Activated CD4-positive, alpha-beta T cell treated with anti-CD3 and anti-CD28 coated beads for 48 hours (primary cell): ENCODE measurements at regions not wholly inside any gene's neighbourhood (a gene's known extent, or its start where the extent isn't known, plus 50 kb on each side); places are given as distances from the start of the nearest gene placed in this dataset.
"Not testable (repeated sequence)": the region's sequence is repeated elsewhere in the genome, so short reads cannot be mapped to it uniquely, and the experiment has no call there.

Experiments used
- DNase-seq: peaks from one replicate; pipeline ENCODE4 v3.0.0-alpha.2; 2020

GRCh38 chr2:71935262-71935848 is 212.3 kb downstream of the CYP26B1 start:
- DNase-seq: no peak

GRCh38 chr2:71934595-71935261 is 212.9 kb downstream of the CYP26B1 start:
- no peak for DNase-seq

- DNase-seq: no peak
Observed at GRCh38 chr2:71934320-71934593, 213.4 kb downstream of the CYP26B1 start.

DNA sequence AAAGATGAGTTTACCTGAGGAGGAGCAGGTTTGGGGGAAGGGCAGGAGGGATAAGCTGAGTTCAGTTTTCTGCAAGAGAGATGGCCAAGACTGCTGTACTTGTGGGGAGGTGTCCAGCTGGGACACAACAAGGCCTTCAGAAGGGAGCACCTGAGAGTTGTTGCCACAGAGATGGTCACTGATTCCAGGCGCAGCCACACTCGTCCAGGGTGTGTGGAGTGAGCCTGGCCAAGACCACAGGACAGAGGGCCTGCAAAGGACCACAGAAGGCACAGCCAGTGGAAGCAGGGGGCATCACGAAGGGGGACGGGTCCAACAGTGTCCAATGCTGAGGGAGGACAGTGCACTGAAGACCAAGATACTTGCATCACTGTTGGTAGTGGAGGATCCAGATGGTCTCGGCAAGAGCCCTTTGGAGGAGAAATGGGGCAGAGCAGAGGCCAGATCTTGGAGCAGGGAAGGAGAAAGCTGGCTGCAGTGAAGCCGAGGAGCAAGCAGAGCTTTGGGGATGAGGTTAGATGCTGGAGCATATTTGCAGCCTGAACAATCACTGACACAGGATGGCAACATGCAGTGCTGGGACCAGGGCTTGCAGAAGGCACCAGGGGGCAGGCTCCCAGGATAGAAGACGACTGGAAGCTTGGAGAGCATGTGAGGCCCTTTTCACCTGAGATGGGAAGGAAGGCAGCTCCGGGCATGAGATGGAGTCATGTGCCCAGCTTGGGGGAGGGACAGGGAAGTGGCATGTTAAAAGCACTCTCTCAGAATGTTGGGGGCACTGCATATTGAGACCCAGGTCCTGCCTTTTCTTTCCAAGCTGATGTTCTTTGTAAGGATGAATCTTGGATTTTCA is 214.0 kb downstream of the CYP26B1 start:
- DNase-seq: no peak

DNA sequence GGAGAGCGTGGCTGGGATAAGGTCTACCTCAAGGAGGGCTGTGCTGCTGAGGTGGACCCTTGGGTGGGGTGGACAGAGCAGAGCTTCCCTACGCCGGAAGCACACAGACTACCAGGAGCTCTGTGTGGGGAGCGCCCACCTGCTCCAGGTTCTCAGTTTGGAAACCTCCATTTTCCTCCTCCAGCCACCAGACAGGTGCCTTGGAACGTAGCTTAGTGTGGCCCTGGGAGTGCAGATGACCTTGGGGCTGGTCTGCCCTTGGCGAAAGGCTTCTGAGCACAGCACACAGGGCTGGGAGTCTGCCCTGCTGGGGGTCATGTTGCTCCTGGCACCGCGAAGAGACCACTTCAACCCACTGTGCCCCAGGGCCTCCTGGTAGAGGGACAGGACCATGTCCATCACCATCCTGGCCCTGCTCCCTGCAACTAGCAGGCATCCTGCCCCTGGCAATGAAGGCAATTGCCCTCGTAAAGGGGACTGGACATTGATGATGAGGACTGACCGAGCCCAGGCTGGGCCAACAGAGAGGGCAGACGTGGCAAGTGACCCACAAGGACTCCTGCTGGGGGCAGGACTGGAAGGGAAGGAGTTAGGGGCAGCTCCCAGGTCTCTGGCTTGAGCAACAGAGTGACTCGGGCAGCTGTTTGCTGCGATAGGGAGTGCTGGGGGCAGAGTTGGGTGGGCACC is 214.7 kb downstream of the CYP26B1 start:
- no peak for DNase-seq

GRCh38 chr2:71932037-71932779 is 215.5 kb downstream of the CYP26B1 start:
- DNase-seq: no peak

GRCh38 chr2:71930049-71930681 is 217.5 kb downstream of the CYP26B1 start:
- no peak for DNase-seq

- no peak for DNase-seq
Observed at GRCh38 chr2:71929482-71929772, 218.2 kb downstream of the CYP26B1 start.

GRCh38 chr2:71928734-71929481 is 218.8 kb downstream of the CYP26B1 start:
- no peak for DNase-seq

DNA sequence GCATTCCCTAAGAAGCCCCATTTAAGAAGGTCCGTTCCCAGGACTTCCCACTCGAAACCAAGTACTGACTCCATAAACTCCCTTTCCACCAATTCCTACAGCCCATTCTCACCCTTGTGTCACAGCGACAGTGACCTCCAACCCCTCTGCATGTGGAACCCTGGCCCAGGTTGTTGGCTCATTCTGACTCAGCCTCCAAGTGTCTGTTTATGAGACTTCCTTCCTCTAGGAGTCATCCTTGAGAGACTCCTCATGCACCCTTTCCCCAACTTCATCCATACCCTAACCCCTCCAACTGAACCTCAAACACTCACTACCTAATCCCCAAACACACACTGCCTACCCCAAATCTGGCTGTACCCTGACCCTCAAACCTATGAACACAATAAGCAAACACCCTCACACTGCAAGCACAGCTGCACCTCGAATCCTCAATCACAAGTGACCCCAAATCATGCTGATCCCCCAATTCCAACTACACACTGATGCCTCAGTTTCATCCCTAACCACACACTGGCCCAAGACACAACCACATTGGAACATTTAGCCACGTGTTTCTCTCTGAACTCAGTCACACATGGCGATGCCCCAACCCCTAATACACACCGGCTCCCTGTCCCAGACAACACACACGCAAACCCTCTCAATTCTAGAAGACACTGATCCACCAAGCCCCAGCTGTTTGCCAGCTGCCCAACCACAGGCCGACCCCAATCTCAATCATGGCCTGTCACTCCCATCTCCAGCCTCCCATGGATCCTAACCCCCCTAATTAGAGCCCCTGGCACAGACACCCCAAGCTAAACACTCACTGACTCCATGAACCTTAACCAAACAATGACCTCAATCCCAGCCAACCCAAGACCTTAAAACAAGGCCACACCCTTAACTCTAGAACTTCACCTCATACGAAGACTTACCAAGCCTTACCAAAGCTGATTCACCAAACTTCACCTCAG is 219.6 kb downstream of the CYP26B1 start:
- DNase-seq: no peak

GRCh38 chr2:71926876-71927756 is 220.5 kb downstream of the CYP26B1 start:
- DNase-seq: no peak

GRCh38 chr2:71926089-71926447 is 221.6 kb downstream of the CYP26B1 start:
- DNase-seq: no peak

DNA sequence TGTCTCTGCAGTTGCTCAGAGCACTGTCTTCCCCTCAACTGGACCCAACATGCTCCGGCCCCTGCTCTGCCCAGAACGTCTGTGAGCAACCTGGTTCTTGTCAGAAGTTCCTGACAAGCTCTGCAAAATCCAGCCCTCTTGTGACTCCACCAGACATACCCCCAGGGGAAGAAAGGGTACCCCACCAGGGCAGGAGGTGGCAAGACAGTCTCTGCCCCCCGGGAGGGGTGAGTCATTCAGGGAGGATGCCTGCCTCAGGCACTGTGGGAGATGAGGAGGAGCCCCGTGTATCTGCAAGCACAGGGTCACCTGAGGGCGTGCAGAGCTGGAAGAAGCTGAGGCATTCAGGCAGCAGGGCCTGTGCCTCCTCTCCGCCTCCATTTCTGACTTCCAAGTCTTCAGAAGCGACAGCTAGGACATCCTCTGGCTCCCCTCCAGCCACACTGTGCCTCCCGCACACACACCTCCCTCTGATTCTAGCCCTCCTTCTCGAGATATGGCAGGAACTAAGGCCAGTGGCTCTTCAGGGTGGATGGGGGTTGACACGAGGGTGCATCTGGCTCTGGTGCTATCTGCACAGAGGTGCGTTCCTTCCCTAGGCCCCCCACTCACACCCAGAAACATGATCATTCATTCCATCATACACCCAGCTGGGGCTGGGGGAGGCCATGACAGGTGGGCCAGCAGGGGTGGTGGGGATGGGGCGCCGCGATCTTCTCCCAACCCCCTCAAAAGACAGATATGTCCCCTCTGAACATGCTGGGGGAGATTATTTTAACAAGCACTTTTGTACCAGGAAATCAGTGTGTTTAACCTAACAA is 222.2 kb downstream of the CYP26B1 start:
- no peak for DNase-seq

GRCh38 chr2:71923887-71924533 is 223.7 kb downstream of the CYP26B1 start:
- DNase-seq: peak; percentile 70

GRCh38 chr2:71923143-71923525 is 224.5 kb downstream of the CYP26B1 start:
- DNase-seq: no peak

GRCh38 chr2:71922499-71923142 is 225.0 kb downstream of the CYP26B1 start:
- no peak for DNase-seq

GRCh38 chr2:71922091-71922490 is 225.6 kb downstream of the CYP26B1 start:
- DNase-seq: no peak

DNA sequence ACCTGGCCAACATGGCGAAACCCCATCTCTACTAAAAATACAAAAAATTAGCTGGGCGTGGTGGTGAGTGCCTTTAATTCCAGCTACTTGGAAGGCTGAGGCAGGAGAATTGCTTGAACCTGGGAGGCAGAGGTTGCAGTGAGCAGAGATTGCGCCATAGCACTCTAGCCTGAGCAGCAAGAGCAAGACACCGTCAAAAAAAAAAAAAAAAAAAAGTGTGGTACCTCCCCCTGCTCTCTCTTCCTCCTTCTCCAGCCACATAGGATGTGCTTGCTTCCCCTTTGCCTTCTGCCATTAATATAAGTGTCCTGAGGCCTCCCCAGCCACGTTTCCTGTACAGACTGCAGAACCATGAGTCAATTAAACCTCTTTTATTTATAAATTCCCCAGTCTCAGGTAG is 226.8 kb downstream of the CYP26B1 start:
- not testable (repeated sequence) for DNase-seq
